ENCODE measurements at regions not wholly inside any gene's neighbourhood (a gene's known extent, or its start where the extent isn't known, plus 50 kb on each side); places are given as distances from the start of the nearest gene placed in this dataset.

- Histone ChIP-seq H3K9ac (ENCODE audit: control insufficient read depth, insufficient read depth, low read length) (no peak overlapping the region), H3K4me3 (no peak overlapping the region), H3K9me3 (replicated peaks; ENCODE audit: control insufficient read depth, insufficient read depth, low read length) (no peaks in the 10 kb centered on the region), H4K20me1 (ENCODE audit: control insufficient read depth, insufficient read depth) (no peaks in the 10 kb centered on the region), H3K27ac (ENCODE audit: control insufficient read depth, insufficient read depth) (no peak overlapping the region), H3K36me3 (ENCODE audit: control insufficient read depth in 2 of 2, insufficient read depth in 2 of 2, low read length in 1 of 2) (no peaks in the 10 kb centered on the region), H3K4me1 (ENCODE audit: control insufficient read depth, insufficient read depth, low read length) (no peaks in the 10 kb centered on the region), H3K79me2 (ENCODE audit: control insufficient read depth, insufficient read depth, low read length) (no peaks in the 10 kb centered on the region), H2AFZ (ENCODE audit: control insufficient read depth, low read depth, low read length) (no peak overlapping the region), H3K27me3 (replicated peaks in 1 of 2; ENCODE audit: control insufficient read depth in 2 of 2, insufficient read depth in 2 of 2, low read length in 1 of 2) (no peaks in the 10 kb centered on the region), H3K4me2 (ENCODE audit: control insufficient read depth, insufficient read depth) (no peak overlapping the region)
- in situ Hi-C loops (cut with MboI) (no loop called here), intact Hi-C loops (cut with micrococcal nuclease; ENCODE audit: unreplicated experiment) (no loop called here)
- DNase-seq (ENCODE audit: low read depth, low spot score) (no peak), ATAC-seq (peak; percentile 41; the same call in 2 of the 3 replicates), FAIRE-seq (no peak)
- ChIA-PET CTCF (interaction anchor here (1.1 to 1.3 kb wide), 2 partner anchors 11 to 26 kb away, joined by 4 read pairs; no protein-coding TSS in a partner anchor), SMC1A (ENCODE audit: uncharacterized antibody, unreplicated experiment) (interaction anchor here (1.0 to 2.8 kb wide), 9 partner anchors 8 to 37 kb away, joined by 3 to 30 read pairs (median 5); no protein-coding TSS in a partner anchor), POLR2A (interaction anchor here (1.5 kb wide), 1 partner anchor 11 kb away, joined by 5 read pairs; no protein-coding TSS in a partner anchor), RAD21 (ENCODE audit: unreplicated experiment) (interaction anchor here (1.6 kb wide), 1 partner anchor 11 kb away, joined by 9 read pairs; no protein-coding TSS in a partner anchor)
- 45% methylated on average over 5 of the region's 5 CpGs for whole genome bisulfite sequencing (ENCODE audit: insufficient coverage, insufficient replicate concordance, low lambda C conversion rate, missing lambda C conversion rate)
- no peak for TF ChIP-seq ASH2L (IDR thresholded peaks at IDR 0.05; ENCODE audit: borderline replicate concordance, low read depth)
- no peak for TF ChIP-seq BMI1 (IDR thresholded peaks at IDR 0.05; ENCODE audit: borderline replicate concordance)
- TF ChIP-seq EGR1 (IDR thresholded peaks at IDR 0.05; ENCODE audit: borderline replicate concordance in 1 of 2, low read depth in 2 of 2, low read length in 2 of 2) = no peak
- TF ChIP-seq ZNF207 (IDR thresholded peaks at IDR 0.05; ENCODE audit: borderline replicate concordance) = no peak
- TF ChIP-seq SRF (IDR thresholded peaks at IDR 0.05; ENCODE audit: low read depth in 2 of 2, low read length in 2 of 2) = no peak
- no peak for TF ChIP-seq CHD2 (IDR thresholded peaks at IDR 0.05; ENCODE audit: borderline replicate concordance, low read depth, low read length)
- TF ChIP-seq TCF12 (IDR thresholded peaks at IDR 0.05; ENCODE audit: low read depth, low read length) = no peak
- no peak for TF ChIP-seq MEF2B (IDR thresholded peaks at IDR 0.05; ENCODE audit: partially characterized antibody, poor library complexity, severe bottlenecking)
- no peak for TF ChIP-seq MEF2A (IDR thresholded peaks at IDR 0.05; ENCODE audit: insufficient read depth, low read depth, low read length)
- TF ChIP-seq ZNF622 (IDR thresholded peaks at IDR 0.05) = no peak
- no peak for TF ChIP-seq CREB1 (IDR thresholded peaks at IDR 0.05; ENCODE audit: low read depth)
- TF ChIP-seq NR2C1 (IDR thresholded peaks at IDR 0.05) = no peak
- TF ChIP-seq ELK1 (IDR thresholded peaks at IDR 0.05; ENCODE audit: low read depth, low read length) = no peak
- no peak for TF ChIP-seq ETV6 (conservative IDR thresholded peaks at IDR 0.05 in 1 of 2, IDR thresholded peaks at IDR 0.05 in 1 of 2; ENCODE audit: borderline replicate concordance in 1 of 2, low read depth in 1 of 2)
- BruUV-seq (replicated peaks) = no TSS peak
These were observed 131.7 kb downstream of the SH2D1A start for GRCh38 chrX:124478046-124478445.
